ENCODE measurements at regions not wholly inside any gene's neighbourhood (a gene's known extent, or its start where the extent isn't known, plus 50 kb on each side); places are given as distances from the start of the nearest gene placed in this dataset.

GRCh38 chr5:147046281-147046680 is 167.7 kb upstream of the PPP2R2B start:
- TF ChIP-seq CTCF (conservative IDR thresholded peaks at IDR 0.05) (no peak), ZFX (IDR thresholded peaks at IDR 0.05) (no peak)

Data from C4-2B (cell line).